H9 (cell line): ENCODE measurements at regions not wholly inside any gene's neighbourhood (a gene's known extent, or its start where the extent isn't known, plus 50 kb on each side); places are given as distances from the start of the nearest gene placed in this dataset.

Experiments
- DNase-seq: peaks from one replicate; pipeline ENCODE4 v3.0.0-alpha.2; 2017
- H2AFZ ChIP-seq: one replicate; pipeline ENCODE4 v1.6.1; 2013; ENCODE audit warnings: mild to moderate bottlenecking, low read length, control low read depth, moderate library complexity
- H2AK5ac ChIP-seq: 2 replicates; pipeline ENCODE4 v1.6.1; 2013; ENCODE audit warnings: low read length, control low read depth, mixed read lengths; ENCODE audit not compliant: insufficient read length
- H2BK120ac ChIP-seq: one replicate; pipeline ENCODE4 v1.6.1; 2013; ENCODE audit warnings: low read depth, mild to moderate bottlenecking, low read length, control low read depth, inconsistent platforms; ENCODE audit not compliant: poor library complexity, severe bottlenecking
- H2BK12ac ChIP-seq: 2 replicates; pipeline ENCODE4 v1.6.1; 2013; ENCODE audit warnings: low read length, control low read depth, mixed read lengths, low read depth; ENCODE audit not compliant: insufficient read length
- H2BK15ac ChIP-seq: 2 replicates; pipeline ENCODE4 v1.6.1; 2013; ENCODE audit warnings: low read depth, low read length, control low read depth
- H2BK20ac ChIP-seq: one replicate; pipeline ENCODE4 v1.6.1; 2013; ENCODE audit warnings: low read depth, mild to moderate bottlenecking, low read length, control low read depth, inconsistent platforms; ENCODE audit not compliant: poor library complexity, severe bottlenecking
- H2BK5ac ChIP-seq: 2 replicates; pipeline ENCODE4 v1.6.1; 2013; ENCODE audit warnings: low read length, control low read depth, mixed read lengths; ENCODE audit not compliant: insufficient read length
- H3K14ac ChIP-seq: 2 replicates; pipeline ENCODE4 v1.6.1; 2013; ENCODE audit warnings: low read length, control low read depth; ENCODE audit not compliant: insufficient read depth
- H3K18ac ChIP-seq: 2 replicates; pipeline ENCODE4 v1.6.1; 2013; ENCODE audit warnings: low read depth, mild to moderate bottlenecking, mixed read lengths, low read length, control low read depth; ENCODE audit not compliant: insufficient read length
- H3K23ac ChIP-seq: 2 replicates; pipeline ENCODE4 v1.6.1; 2013; ENCODE audit warnings: low read length, control low read depth, mixed read lengths, low read depth; ENCODE audit not compliant: insufficient read length
- H3K23me2 ChIP-seq: 2 replicates; pipeline ENCODE4 v1.6.1; 2013; ENCODE audit warnings: low read depth, mild to moderate bottlenecking, mixed read lengths, low read length, control low read depth; ENCODE audit not compliant: insufficient read length, poor library complexity, severe bottlenecking
- H3K27ac ChIP-seq: 2 replicates; pipeline ENCODE4 v1.5.1; 2013; ENCODE audit warnings: low read length, control low read depth, mixed read lengths, low read depth; ENCODE audit not compliant: insufficient read length
- H3K27me3 ChIP-seq: 2 replicates; pipeline ENCODE4 v1.6.1; 2013; ENCODE audit warnings: low read length, control low read depth, inconsistent platforms; ENCODE audit not compliant: insufficient read depth
- H3K4ac ChIP-seq: 2 replicates; pipeline ENCODE4 v1.6.1; 2013; ENCODE audit warnings: low read depth, mild to moderate bottlenecking, control low read depth, inconsistent platforms, low read length, moderate library complexity
- H3K4me1 ChIP-seq: 2 replicates; pipeline ENCODE4 v1.6.1; 2013; ENCODE audit warnings: low read length, control low read depth, inconsistent platforms; ENCODE audit not compliant: insufficient read depth
- H3K4me2 ChIP-seq: 2 replicates; pipeline ENCODE4 v1.6.1; 2013; ENCODE audit warnings: low read length, control low read depth, mixed read lengths; ENCODE audit not compliant: insufficient read length, insufficient read depth
- H3K56ac ChIP-seq: 2 replicates; pipeline ENCODE4 v1.6.1; 2013; ENCODE audit warnings: low read depth, mild to moderate bottlenecking, mixed read lengths, low read length, control low read depth; ENCODE audit not compliant: insufficient read length
- H3K79me1 ChIP-seq: 2 replicates; pipeline ENCODE4 v1.6.1; 2013; ENCODE audit warnings: low read depth, mild to moderate bottlenecking, moderate library complexity, low read length, control low read depth, inconsistent platforms; ENCODE audit not compliant: insufficient read depth, poor library complexity, severe bottlenecking
- H3K79me2 ChIP-seq: 2 replicates; pipeline ENCODE4 v1.6.1; 2013; ENCODE audit warnings: low read length, control low read depth, inconsistent platforms; ENCODE audit not compliant: insufficient read depth
- H3K9ac ChIP-seq: 2 replicates; pipeline ENCODE4 v1.6.1; 2013; ENCODE audit warnings: low read length, control low read depth, mixed read lengths; ENCODE audit not compliant: insufficient read length; ENCODE audit errors: extremely low read depth
- H3K9me3 ChIP-seq: one replicate; pipeline ENCODE4 v1.6.1; 2013; ENCODE audit warnings: low read depth, low read length, inconsistent platforms; ENCODE audit not compliant: control insufficient read depth
- H3T11ph ChIP-seq: one replicate; pipeline ENCODE4 v1.6.1; 2013; ENCODE audit warnings: mild to moderate bottlenecking, low read length, control low read depth, inconsistent platforms
- H4K20me1 ChIP-seq: one replicate; pipeline ENCODE4 v1.6.1; 2013; ENCODE audit not compliant: control insufficient read depth, insufficient read length, insufficient read depth
- H4K5ac ChIP-seq: 2 replicates; pipeline ENCODE4 v1.6.1; 2013; ENCODE audit warnings: low read depth, mild to moderate bottlenecking, mixed read lengths, low read length, control low read depth; ENCODE audit not compliant: insufficient read length
- H4K8ac ChIP-seq: replicated peaks from 2 replicates; pipeline ENCODE4 v1.6.1; 2013; ENCODE audit warnings: low read length, control low read depth, mixed read lengths, low read depth; ENCODE audit not compliant: insufficient read length
- H4K91ac ChIP-seq: 2 replicates; pipeline ENCODE4 v1.6.1; 2013; ENCODE audit warnings: low read depth, mild to moderate bottlenecking, moderate library complexity, mixed read lengths, low read length, control low read depth; ENCODE audit not compliant: insufficient read length
- H3K27ac Mint-ChIP-seq, 3 experiments: 2 replicates in 2 of 3; 3 replicates in 1 of 3; pipeline ENCODE4 v1.8.0; 2020 to 2021; ENCODE audit warnings: mixed read lengths in 3 of 3, mild to moderate bottlenecking in 1 of 3, moderate library complexity in 1 of 3
- H3K27me3 Mint-ChIP-seq: 2 replicates; pipeline ENCODE4 v1.8.0; 2021; ENCODE audit warnings: low read depth, mild to moderate bottlenecking, moderate library complexity, mixed read lengths
- H3K36me3 Mint-ChIP-seq, 3 experiments: 2 replicates in 2 of 3; 3 replicates in 1 of 3; pipeline ENCODE4 v1.8.0; 2020 to 2021; ENCODE audit warnings: low read depth in 3 of 3, mixed read lengths in 3 of 3; ENCODE audit not compliant: insufficient read depth in 1 of 3
- H3K4me1 Mint-ChIP-seq, 2 experiments: 2 replicates each; pipeline ENCODE4 v1.8.0; 2020; ENCODE audit warnings: mixed read lengths in 2 of 2
- H3K4me3 Mint-ChIP-seq, 2 experiments: 2 replicates in 1 of 2; 3 replicates in 1 of 2; pipeline ENCODE4 v1.8.0; 2020 to 2021; ENCODE audit warnings: mild to moderate bottlenecking in 2 of 2, mixed read lengths in 2 of 2, moderate library complexity in 1 of 2
- H3K9me3 Mint-ChIP-seq, 2 experiments: 2 replicates in 1 of 2; 3 replicates in 1 of 2; pipeline ENCODE4 v1.8.0; 2020; ENCODE audit warnings: mild to moderate bottlenecking in 2 of 2, mixed read lengths in 2 of 2, moderate library complexity in 1 of 2
- WGBS: extraction: QIAGEN DNeasy Blood & Tissue Kit; methylation state at CpG from one replicate; pipeline ENCODE4 v1.1.7; 2013; ENCODE audit warnings: missing lambda C conversion rate, low lambda C conversion rate, mixed read lengths; ENCODE audit not compliant: insufficient read length; ENCODE audit errors: extremely low coverage; 5-methylcytosine and 5-hydroxymethylcytosine counted together
- TF ChIP-seq, protein P1 (sequence below): fragments of 200-600 bp; sonication (generic); conservative IDR thresholded peaks from 3 replicates; pipeline ENCODE4 v1.8.0; 2021; ENCODE audit warnings: antibody characterized with exemption, mild to moderate bottlenecking

DNA sequence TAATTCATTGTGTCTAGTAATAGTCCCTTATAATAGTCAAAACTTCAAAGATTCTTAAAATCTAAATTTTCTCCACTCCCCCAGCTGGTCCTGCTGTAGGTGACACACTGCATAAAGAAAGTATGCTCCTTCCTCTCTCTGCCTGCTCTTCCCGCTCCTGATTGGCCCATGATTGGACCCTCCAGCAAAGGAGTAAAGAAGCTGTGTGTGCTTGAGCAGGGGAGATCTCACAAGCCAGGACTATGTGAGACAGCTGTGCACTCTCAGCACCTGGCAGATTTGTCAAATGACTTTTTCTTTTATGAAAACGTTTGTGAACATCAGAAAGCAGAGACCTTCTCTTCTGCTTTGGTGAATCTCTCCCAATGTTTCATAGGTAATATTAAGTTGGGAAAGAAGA lies 274.8 kb upstream of the LYPLAL1 start:
- Histone ChIP-seq H3K4ac (no peak overlapping the region), H3K27me3 (no peaks in the 10 kb centered on the region), H3K18ac (no peak overlapping the region), H2BK12ac (no peak overlapping the region), H3K9me3 (no peaks in the 10 kb centered on the region), H2AFZ (no peak overlapping the region), H3K14ac (no peak overlapping the region), H4K20me1 (no peaks in the 10 kb centered on the region), H4K8ac (no peak overlapping the region), H3T11ph (no peak overlapping the region), H3K4me1 (no peaks in the 10 kb centered on the region), H2AK5ac (no peak overlapping the region), H3K23ac (no peak overlapping the region), H3K23me2 (no peaks in the 10 kb centered on the region), H3K4me2 (no peak overlapping the region), H3K9ac (no peak overlapping the region), H2BK15ac (no peak overlapping the region), H4K91ac (no peak overlapping the region), H3K79me2 (no peaks in the 10 kb centered on the region), H3K79me1 (no peaks in the 10 kb centered on the region), H2BK120ac (no peak overlapping the region), H4K5ac (no peak overlapping the region), H2BK5ac (no peak overlapping the region), H3K27ac (no peak overlapping the region), H3K56ac (no peak overlapping the region), H2BK20ac (no peak overlapping the region)
- Mint-ChIP-seq H3K27ac (no peak overlapping the region), H3K27me3 (no peaks in the 10 kb centered on the region; the same call in 1 of the 2 replicates), H3K36me3 (no peaks in the 10 kb centered on the region), H3K4me3 (no peak overlapping the region), H3K9me3 (no peaks in the 10 kb centered on the region), H3K4me1 (no peaks in the 10 kb centered on the region)
- no peak for DNase-seq
- WGBS, result no CpG with 5 or more reads among the region's 2 CpGs
- TF ChIP-seq, protein P1, sequence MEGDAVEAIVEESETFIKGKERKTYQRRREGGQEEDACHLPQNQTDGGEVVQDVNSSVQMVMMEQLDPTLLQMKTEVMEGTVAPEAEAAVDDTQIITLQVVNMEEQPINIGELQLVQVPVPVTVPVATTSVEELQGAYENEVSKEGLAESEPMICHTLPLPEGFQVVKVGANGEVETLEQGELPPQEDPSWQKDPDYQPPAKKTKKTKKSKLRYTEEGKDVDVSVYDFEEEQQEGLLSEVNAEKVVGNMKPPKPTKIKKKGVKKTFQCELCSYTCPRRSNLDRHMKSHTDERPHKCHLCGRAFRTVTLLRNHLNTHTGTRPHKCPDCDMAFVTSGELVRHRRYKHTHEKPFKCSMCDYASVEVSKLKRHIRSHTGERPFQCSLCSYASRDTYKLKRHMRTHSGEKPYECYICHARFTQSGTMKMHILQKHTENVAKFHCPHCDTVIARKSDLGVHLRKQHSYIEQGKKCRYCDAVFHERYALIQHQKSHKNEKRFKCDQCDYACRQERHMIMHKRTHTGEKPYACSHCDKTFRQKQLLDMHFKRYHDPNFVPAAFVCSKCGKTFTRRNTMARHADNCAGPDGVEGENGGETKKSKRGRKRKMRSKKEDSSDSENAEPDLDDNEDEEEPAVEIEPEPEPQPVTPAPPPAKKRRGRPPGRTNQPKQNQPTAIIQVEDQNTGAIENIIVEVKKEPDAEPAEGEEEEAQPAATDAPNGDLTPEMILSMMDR, result no peak
